Stimulated activated CD4-positive, alpha-beta T cell treated with anti-CD3 and anti-CD28 coated beads, Interleukin-12 subunit alpha, Interleukin-12 subunit beta, amount 100 ng/mL, for 48 hours (primary cell): ENCODE measurements at regions not wholly inside any gene's neighbourhood (a gene's known extent, or its start where the extent isn't known, plus 50 kb on each side); places are given as distances from the start of the nearest gene placed in this dataset.

Experiments used
- DNase-seq, 3 donors: peaks; one replicate each; pipeline ENCODE4 v3.0.0-alpha.2; 2020; ENCODE audit warnings: low read depth in 2 of 3, low spot score in 1 of 3

DNA sequence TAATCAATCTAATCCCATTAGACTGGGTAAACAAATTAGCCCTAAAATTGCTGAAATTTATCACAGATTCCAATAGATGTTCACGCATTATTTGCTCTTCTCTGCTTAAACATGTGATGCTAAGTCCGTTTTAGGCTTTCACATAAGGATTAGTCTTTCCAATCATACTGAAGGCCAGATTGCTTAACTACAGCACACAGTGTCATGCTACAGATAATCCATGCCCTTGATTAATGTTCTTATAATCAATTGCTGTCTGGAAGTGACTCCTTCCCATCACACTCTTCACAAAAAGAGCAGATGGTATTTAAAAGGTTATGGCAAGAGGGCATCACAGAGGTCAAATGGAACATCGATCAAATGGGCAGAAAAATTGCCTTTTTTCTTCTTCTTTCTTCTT, 471.5 kb upstream of the ROBO1 start:
- DNase-seq = no peak

DNA sequence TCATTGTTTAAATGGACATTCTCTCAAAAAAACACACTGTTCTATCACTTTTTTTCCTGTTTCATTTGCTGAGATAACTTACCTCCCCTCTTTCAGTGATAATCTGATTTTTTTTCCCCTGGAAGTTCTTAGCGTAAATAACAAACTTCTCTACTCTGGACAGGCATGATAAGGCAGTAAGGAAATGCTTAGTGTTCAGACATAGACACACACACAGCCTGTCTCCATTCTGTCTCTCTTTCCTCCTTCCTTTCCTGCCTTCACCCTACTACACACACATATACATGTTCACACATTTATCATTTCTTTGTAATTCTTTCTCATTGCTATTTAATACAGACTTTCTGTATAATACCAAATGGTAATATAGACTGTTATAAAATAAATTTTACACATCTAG, 470.8 kb upstream of the ROBO1 start:
- DNase-seq = no peak

DNA sequence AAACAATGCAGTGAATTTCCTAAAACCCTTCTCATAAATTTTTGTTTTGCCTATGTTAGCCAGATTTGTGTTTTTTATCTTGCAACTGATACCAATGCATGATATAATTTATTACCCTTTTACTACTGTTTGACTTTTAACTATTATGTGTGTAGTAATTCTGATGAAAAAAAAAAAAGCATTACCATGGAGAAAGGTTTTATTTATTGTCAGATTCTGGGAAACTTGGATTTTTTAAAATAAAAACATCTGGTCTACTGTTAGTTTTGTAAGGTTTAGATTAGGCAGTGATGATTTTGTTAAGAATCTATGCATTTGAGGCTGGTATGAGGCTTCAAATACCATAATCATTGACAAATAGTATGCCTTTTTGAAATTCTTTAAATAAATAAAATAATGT, 470.4 kb upstream of the ROBO1 start:
- no peak for DNase-seq

DNA sequence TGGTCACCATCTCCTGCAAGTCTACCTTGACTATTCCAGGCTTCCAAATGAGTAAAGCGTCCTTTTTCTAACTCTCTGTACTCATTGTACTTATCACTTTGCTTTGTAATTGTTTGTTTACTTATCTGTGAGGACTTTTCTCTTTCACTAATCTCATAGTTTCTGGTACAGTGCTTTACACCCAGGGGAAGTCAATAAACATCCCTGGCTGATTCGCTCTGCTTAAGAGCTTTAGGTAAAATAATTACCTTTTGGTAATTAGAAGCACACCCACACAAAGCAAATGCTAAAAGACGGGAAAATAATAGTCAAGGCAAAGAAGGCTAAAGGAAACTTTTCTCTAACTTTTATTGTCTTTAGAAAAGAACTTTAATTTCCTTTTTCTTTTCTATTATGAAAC, 466.9 kb upstream of the ROBO1 start:
- no peak for DNase-seq

DNA sequence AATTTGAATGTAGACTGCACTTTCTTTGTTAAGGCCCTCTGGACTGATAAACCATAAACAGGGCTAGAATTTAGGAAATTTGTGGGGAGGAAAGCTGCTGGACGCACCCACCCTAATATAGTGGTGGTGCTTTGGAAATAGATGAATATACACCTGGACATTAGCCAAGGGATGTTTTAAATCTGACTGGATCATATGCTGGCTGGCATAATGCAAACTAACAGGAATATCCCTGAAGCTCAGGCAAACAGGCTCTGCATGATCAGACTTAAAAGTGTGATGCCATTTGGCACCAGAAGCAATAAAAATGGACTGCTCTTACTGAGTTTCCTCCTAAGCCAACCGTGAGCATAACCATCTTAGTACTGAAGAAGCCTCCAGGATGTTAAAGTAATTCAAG, 465.8 kb upstream of the ROBO1 start:
- DNase-seq = no peak

DNA sequence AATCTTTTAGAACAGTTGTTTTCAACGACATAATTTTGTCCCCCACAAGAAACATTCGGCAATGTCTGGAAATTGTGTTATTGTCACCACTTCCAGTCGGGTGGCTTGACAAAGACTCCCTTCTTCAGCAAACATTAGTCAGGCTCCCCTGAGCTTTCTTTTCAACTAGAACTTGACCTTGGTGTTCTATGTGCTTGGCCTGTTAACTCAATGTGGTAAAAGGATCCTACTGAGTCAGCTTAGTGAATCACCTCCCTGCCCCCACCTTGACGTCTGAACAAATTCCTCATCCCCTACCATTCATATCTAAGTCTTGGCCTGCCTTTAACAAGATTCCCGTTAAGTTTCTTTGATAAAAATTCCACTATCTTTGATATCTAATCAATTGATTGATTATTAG, 465.0 kb upstream of the ROBO1 start:
- DNase-seq = no peak

DNA sequence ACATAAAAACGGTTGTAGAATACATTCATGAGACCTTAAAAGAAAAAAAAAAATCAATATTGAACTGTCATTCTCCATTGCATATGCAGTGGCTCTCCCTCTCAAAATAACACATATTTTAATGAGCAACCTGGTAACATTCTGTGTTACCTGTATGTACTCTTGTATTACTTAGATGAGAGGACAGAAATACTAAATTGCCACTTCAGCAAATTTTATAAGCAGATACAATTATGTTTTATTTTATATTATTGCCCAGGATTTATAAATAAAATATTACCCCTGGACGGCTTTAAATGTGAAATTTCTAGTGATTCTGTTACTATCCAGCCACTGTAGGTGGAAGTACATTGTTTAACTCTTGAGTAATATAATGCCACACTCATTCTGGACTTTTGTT, 463.2 kb upstream of the ROBO1 start:
- no peak for DNase-seq

DNA sequence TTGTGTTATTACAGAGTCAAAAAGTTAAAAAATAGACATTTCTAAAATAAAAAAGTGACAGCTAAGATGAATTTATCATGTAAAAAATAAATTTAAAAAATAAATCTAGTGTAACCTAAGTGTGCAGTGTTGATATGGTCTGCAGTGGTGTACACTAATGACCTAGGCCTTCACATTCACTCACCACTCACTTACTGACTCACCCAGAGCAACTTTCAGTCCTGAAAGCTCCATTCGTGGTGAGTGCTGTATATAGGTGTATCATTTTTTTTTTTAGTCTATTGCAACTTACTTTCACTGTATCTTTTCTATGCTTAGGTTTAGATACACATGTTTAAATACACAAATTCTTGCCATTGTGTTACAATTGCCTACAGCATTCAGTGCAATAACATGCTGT, 459.4 kb upstream of the ROBO1 start:
- DNase-seq = no peak

DNA sequence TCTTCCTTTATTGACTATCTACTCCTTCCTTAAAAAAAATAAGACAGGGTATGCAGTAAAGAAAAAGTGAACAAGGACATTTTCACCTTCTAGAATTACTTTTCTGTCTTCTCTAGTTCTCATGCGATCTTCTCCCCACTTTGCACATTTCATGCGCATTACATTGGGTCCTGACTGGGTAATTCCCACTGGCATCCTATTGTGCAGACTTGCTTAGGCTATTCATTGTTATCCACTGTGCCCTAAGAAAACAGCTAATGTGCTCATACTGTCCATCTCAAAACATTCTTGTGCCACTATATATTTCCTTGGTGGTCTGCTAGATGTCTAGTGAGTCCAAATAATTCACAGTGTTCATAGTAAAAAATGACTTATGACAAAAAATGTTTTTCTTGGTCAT, 447.4 kb upstream of the ROBO1 start:
- no peak for DNase-seq

DNA sequence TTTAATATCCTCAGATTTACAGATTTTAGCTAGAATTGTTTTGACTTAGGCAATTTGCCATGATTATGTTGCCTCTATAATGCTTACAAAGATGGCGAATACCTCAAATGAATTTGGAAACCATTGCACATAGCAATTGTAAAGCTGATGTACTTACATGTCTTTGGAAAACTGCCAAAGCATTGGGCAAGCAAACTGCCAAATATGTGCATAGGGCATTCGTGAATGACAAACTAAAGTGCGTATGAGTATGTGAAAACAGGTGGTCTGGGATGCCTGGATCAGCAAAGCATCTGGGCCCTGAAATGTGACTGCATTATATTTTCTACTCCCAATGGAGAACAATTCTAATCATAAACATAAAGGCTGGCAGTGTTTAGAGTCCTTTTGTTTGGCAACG, 445.3 kb upstream of the ROBO1 start:
- DNase-seq = no peak

DNA sequence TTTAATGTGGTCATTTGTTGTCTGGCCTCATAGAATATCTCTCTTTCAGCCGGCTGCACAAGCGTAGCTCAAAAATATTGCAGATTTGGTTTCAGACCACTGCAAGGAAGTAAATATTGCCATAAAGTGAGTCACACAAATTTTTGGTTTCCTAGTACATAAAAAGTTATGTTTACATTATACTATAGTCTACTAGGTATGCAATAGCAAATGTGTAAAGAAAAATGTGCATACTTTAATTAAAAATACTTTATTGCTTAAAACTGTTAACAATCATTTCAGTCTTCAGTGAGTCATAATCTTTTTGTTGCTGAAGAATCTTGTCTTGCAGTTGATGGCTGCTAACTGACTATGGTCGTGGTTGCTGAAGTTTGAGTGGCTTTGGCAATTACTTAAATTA, 425.1 kb upstream of the ROBO1 start:
- DNase-seq = no peak

DNA sequence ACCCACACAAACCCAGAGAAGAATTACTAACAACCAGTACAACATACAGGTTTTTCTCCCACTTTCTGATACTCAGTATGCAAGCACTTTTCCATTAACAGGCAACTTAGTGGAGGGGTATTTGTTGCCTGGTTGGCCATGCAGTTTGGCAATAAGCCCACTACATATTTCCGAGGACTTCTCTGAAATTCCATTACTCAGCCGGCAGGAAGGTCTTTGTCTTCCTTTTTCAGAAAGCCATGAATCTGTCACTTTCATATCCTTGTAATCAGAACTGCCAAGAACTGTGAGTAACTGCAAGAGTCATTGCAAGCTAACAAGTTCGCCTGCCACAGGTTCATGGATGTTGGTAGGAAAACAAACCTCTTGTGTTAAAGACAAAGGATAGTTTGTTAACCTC, 422.3 kb upstream of the ROBO1 start:
- no peak for DNase-seq

DNA sequence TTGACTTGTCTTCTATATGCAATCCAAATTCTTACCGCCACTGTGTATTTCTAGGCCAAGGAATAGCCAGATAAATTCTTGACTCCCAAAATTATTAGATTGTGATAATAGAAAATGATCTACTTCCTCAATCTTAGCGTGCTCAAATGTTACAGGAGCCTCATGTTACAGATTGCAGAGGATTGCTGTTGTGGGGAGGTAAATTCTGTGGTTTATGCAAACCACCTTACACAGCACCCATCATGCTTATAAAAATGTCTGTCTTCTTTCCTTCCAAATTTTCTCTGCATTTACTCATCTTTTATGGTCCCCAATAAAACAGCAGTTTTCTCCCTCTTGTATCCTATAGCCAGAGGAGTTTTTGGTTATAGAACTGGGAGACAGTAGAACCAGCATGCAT, 420.2 kb upstream of the ROBO1 start:
- DNase-seq = no peak

DNA sequence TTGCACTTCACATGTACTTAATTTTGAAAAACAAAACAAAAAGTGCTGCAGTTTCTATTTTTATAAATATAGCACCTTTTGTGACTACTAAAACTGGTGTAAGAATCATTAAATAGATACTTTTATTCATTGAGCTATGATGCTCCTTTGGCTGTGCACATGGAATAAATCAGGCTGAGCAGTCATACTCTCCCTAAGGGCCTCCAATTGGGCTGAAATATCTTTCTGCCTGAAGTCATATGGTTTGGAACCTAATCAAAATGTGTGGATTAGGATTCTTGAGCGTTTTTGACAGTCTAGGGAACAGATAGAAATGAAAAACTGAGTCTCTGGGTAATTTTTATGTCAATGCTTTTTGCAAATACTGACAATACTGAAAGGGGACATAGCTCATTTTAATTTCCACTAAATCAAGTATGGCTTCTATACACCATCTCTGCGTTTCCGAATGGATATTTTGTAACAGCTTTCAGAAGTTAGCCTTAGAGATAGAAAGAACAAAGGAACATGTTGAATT, 392.2 kb upstream of the ROBO1 start:
- DNase-seq = no peak

DNA sequence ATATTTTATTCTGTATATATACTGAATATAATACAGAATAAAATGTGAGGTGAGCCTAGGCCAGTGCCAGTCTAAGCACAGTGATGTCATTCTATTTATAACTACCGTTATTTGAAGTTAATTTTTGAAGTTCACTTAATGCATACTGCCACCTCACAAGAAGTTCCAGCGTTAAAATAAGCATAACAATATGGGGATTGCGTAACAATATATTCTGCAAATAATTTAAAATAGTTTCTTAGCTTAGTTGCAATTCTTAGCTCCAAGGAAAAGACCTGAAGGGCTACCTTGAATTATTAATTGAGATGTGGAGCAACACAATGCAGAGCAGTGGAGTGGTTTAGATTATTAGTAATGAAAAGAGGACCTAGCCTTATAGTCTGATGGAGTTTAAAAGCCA, 390.5 kb upstream of the ROBO1 start:
- no peak for DNase-seq

DNA sequence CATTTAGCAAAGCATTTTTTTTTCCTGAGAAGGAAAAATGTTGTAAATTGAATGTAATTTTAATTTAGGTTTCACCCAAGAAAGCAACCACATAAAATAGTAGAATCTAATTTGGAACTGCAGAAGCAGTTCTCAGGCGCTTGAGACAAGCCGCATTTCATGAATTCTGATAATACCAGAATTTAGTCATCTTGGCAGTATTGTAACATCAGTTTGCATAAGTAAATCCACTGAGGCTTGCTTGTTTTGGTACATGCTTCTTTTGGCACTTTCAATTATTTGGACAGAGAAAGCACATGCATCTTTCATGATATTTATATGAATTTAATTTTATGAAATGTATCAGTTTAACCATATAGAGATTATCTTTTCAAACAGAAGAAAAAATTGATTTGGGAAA, 389.7 kb upstream of the ROBO1 start:
- DNase-seq = no peak

DNA sequence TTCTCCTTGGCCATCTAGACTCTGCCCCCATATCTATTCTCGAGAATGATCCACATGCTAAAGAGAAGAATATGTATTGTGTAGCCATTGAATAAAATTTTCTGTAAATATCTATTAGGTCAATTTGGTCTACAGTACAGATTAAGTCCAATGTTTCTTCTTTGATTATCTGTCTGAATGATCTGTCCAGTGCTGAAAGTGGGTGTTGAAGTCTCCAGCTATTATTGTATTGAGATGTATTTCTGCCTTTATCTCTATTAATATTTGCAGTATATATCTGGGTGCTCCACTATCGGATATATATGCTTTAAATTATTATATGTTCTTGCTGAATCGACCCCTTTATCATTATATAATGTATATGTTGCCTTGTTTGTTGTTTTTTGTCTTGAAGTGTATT, 384.9 kb upstream of the ROBO1 start:
- no peak for DNase-seq

DNA sequence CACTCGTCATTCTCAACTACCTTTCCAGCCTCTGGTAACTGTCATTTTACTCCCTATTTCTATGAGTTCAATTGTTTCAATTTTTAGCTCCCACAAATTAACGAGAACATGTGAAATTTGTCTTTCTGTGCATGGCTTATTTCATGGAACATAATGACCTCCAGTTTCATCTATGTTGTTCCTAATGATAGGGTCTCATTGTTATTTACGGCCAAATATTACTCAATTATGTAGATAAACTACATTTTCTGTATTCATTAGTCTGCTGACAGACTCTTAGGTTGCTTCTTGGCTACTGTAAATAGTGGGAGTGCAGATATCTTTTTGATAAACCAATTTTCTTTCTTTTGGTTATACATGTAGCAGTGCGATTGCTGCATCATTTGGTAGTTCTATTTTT, 374.9 kb upstream of the ROBO1 start:
- DNase-seq = no peak

DNA sequence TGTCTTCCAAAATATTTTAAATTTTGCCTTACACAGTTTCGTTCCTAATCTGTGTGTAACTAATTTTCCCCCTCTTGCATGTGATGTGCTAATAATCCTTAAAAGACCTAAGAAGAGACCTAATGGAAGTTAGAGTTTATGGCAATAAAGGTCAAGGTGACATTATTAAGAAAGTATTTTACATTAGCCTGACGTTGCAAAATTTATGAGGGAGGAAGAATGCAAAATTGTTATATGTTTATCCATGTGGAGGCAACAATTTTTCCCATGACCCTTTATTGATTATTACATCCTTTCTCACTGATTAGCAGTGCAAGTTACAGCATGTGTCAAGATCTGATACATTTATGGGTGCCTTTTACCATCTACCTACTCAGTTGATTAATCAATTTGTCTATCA, 373.8 kb upstream of the ROBO1 start:
- DNase-seq = no peak

DNA sequence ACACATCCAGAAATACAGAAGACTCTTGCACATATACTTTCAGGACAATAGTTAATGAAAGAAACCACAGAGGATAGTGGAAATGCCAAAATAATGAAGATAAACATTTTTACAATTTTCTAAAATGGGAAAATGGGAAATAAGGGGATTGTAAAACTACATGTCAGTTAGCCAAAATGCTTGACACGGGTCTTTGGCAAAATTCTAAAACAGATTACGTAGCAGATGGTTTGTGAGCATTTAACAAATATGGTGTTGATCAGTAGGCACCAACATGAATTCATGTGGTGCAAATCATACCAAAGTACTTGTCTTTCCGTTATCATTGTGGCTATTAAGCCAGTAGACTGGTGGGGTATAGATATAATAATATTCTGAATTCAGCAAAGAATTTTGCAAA, 348.5 kb upstream of the ROBO1 start:
- no peak for DNase-seq

DNA sequence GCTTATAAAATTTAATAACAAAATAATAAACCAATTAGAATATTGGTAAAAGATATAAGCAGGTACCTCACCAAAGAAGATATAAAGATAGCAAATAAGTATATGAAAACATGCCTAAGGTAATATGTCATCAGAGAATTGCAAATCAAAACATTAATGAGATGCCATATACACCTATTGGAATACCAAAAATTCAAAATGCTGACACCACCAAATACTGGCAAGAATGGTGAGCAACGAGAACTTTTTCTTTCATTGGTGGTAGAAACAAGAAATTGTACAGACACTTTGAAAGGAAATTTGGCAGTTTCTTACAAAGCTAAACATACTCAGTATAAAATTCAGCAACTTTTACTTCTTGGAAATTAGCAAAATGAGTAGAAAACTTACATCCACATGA, 346.9 kb upstream of the ROBO1 start:
- DNase-seq = no peak

DNA sequence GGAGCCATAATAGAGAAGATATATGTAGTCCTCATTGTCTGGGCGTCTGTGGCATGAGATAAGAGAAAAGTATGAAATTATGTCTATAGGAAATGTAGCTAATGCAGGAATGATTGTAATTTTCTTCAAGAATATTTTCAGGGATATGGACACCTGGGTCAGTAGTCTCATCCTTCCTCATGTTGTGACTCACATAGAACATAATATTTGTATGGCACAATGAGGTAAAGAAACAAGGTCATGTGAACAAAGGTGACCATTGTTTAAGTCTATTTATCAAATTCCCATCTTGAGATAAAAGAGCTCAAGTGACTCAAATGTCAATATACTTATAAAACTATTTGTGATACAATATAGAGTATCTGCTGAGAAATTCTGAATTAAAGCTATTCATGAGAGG, 345.5 kb upstream of the ROBO1 start:
- DNase-seq = no peak

DNA sequence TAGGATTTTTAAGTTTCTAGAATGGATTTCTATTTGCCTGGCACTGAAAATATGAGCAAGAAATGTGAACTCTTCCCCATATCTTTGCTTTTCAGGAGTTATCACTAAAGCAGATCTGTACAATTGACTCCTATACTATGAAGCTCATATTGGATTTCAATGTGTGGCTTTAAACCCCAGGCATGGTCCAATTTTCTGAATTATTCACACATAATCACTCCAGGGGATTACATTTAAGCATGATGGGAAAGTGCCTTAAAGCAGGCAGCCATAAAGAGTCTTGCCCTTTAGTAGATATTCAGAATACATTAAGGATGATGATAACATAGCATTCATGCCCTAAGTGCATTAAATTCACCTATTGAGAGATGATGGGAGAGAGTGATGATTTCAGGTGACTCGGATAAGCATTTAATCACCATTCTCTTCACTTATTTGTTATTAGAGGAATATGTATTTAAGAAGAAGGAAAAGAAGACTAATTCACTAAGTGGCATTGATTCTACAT, 331.8 kb upstream of the ROBO1 start:
- DNase-seq = no peak

DNA sequence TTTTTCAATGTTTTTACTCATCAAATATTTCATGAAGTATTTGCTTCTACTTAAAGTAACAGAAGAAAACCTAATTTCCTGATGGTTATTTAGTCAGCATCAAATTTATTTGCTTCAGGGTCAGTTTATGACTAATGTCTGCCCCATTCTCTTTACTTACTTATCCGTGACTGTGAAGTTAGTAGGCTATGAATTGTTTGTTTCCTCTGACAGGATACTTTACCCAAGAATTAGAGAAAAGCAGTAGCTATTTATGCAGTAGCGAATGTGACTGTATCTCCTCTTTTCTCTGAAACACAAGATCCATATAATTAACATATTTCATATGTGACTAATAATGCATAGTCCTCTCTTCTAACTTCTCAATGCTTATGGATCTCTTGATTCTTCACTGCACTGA, 329.9 kb upstream of the ROBO1 start:
- DNase-seq = no peak
